A549 (cell line): ENCODE measurements at regions not wholly inside any gene's neighbourhood (a gene's known extent, or its start where the extent isn't known, plus 50 kb on each side); places are given as distances from the start of the nearest gene placed in this dataset.

Source experiments
- ATAC-seq, 2 experiments: fragments of 200-7000 bp in 1 of 2; fragments of >200 bp in 1 of 2; cut with Nextera tagmentation in 1 of 2; cut with Tn5 transposase in 1 of 2; 3 replicates each; pipeline versions ENCODE4 v1.8.0 to v1.9.1; 2018 to 2020; ENCODE audit warnings: mild to moderate bottlenecking in 1 of 2, moderate library complexity in 1 of 2
- CTCF ChIA-PET: fragments of 300-600 bp; sonication (Branson Sonifier 250); formaldehyde crosslinking; extraction: SDS; loops from one replicate; lab custom pipeline; 2021; ENCODE audit warnings: antibody characterized with exemption, inconsistent platforms; lab: Yijun Ruan, JAX
- POLR2A ChIA-PET: fragments of 350-600 bp; formaldehyde crosslinking; extraction: SDS; loops from one replicate; lab custom pipeline; 2021; ENCODE audit warnings: antibody characterized with exemption, inconsistent platforms; lab: Yijun Ruan, JAX
- DNase-seq, 2 experiments: peaks; one replicate each; pipeline versions ENCODE4 v3.0.0 to v3.0.0-alpha.2; 2011 to 2016; ENCODE audit warnings: low read depth in 1 of 2, low spot score in 1 of 2
- FAIRE-seq: peaks from 2 replicates; lab custom pipeline; 2011; peaks lifted over from hg19 to GRCh38; lab: Jason Lieb, UNC
- H3K27ac ChIP-seq, 2 experiments: fragments of >200 bp; sonication (Bioruptor Twin); formaldehyde crosslinking; 3 replicates each; pipeline ENCODE4 v1.5.1; 2016 to 2017
- H3K4me1 ChIP-seq: fragments of >200 bp; sonication (Bioruptor Twin); formaldehyde crosslinking; 3 replicates; pipeline ENCODE4 v1.6.1; 2016
- H3K4me2 ChIP-seq: fragments of >200 bp; sonication (Bioruptor Twin); formaldehyde crosslinking; 3 replicates; pipeline ENCODE4 v1.6.1; 2016
- H3K4me3 ChIP-seq: fragments of >200 bp; sonication (Bioruptor Twin); formaldehyde crosslinking; 3 replicates; pipeline ENCODE4 v1.5.1; 2016
- H3K9me3 ChIP-seq: fragments of >200 bp; sonication (Bioruptor Twin); formaldehyde crosslinking; 3 replicates; pipeline ENCODE4 v1.6.1; 2016
- CBX2 ChIP-seq: fragments of 200-600 bp; sonication (generic); IDR thresholded peaks from 2 replicates; pipeline ENCODE4 v1.6.1; 2016; ENCODE audit warnings: low read depth, mild to moderate bottlenecking, borderline replicate concordance
- CEBPB ChIP-seq, 2 experiments: fragments of >200 bp in 1 of 2; sonication (Bioruptor Twin) in 1 of 2; formaldehyde crosslinking in 1 of 2; IDR thresholded peaks; 2 replicates each; pipeline ENCODE4 v1.6.1; 2012 to 2016
- CHD2 ChIP-seq: fragments of 150-350 bp; IDR thresholded peaks from 2 replicates; pipeline ENCODE4 v1.6.1; 2014; ENCODE audit warnings: low read length; ENCODE audit not compliant: partially characterized antibody
- E2F6 ChIP-seq: IDR thresholded peaks from 2 replicates; pipeline ENCODE4 v1.6.1; 2012; ENCODE audit warnings: low read depth, borderline replicate concordance
- EHMT2 ChIP-seq: fragments of 200-600 bp; sonication (generic); IDR thresholded peaks from 2 replicates; pipeline ENCODE4 v1.6.1; 2016; ENCODE audit warnings: antibody characterized with exemption, low read depth, mild to moderate bottlenecking, moderate library complexity
- GATA3 ChIP-seq: IDR thresholded peaks from 2 replicates; pipeline ENCODE4 v1.6.1; 2012; ENCODE audit warnings: borderline replicate concordance
- HDAC2 ChIP-seq: fragments of 200-600 bp; sonication (generic); IDR thresholded peaks from 2 replicates; pipeline ENCODE4 v1.6.1; 2016
- HEYL ChIP-seq: fragments of 250-450 bp; sonication (Bioruptor Pico); IDR thresholded peaks from 2 replicates; pipeline ENCODE4 v1.8.0; 2021; ENCODE audit warnings: mild to moderate bottlenecking, moderate library complexity
- JUNB ChIP-seq: fragments of >200 bp; sonication (Bioruptor Twin); formaldehyde crosslinking; IDR thresholded peaks from 2 replicates; pipeline ENCODE4 v1.6.1; 2016
- MAZ ChIP-seq: fragments of 150-350 bp; IDR thresholded peaks from 2 replicates; pipeline ENCODE4 v1.6.1; 2014; ENCODE audit warnings: antibody characterized with exemption, low read depth, low read length, borderline replicate concordance
- NFE2L2 ChIP-seq: fragments of 150-350 bp; conservative IDR thresholded peaks from 2 replicates; pipeline ENCODE4 v1.6.1; 2014; ENCODE audit warnings: low read length
- NPAS2 ChIP-seq: fragments of 250-450 bp; sonication (Bioruptor Pico); IDR thresholded peaks from 2 replicates; pipeline ENCODE4 v1.8.0; 2022; ENCODE audit warnings: mild to moderate bottlenecking, moderate library complexity, borderline replicate concordance
- NR3C1 ChIP-seq: fragments of >200 bp; sonication (Bioruptor Twin); formaldehyde crosslinking; IDR thresholded peaks from 3 replicates; pipeline ENCODE4 v1.6.1; 2017
- RCOR1 ChIP-seq: fragments of 150-350 bp; IDR thresholded peaks from 2 replicates; pipeline ENCODE4 v1.6.1; 2014; ENCODE audit warnings: antibody characterized with exemption, low read length, low read depth
- RNF2 ChIP-seq: fragments of 200-600 bp; sonication (generic); IDR thresholded peaks from 2 replicates; pipeline ENCODE4 v1.6.1; 2016; ENCODE audit warnings: low read depth, mild to moderate bottlenecking, antibody characterized with exemption, moderate library complexity, borderline replicate concordance
- SMC3 ChIP-seq: fragments of >200 bp; sonication (Bioruptor Twin); formaldehyde crosslinking; IDR thresholded peaks from 3 replicates; pipeline ENCODE4 v1.6.1; 2018; ENCODE audit warnings: inconsistent platforms
- SREBF2 ChIP-seq: fragments of 450-650 bp; IDR thresholded peaks from 2 replicates; pipeline ENCODE4 v1.6.1; 2014; ENCODE audit warnings: mild to moderate bottlenecking, moderate library complexity
- TFCP2L1 ChIP-seq: fragments of 250-450 bp; sonication (Bioruptor Pico); IDR thresholded peaks from 2 replicates; pipeline ENCODE4 v1.5.0; 2021; ENCODE audit warnings: mild to moderate bottlenecking
- USF2 ChIP-seq: fragments of 450-650 bp; IDR thresholded peaks from 2 replicates; pipeline ENCODE4 v1.6.1; 2014; ENCODE audit warnings: antibody characterized with exemption
- ZC3H11A ChIP-seq: fragments of 450-650 bp; IDR thresholded peaks from 2 replicates; pipeline ENCODE4 v1.6.1; 2014; ENCODE audit warnings: antibody characterized with exemption, mild to moderate bottlenecking
- WGBS: methylation state at CpG from one replicate; pipeline ENCODE4 v1.1.6; 2017; ENCODE audit errors: missing lambda C conversion rate; 5-methylcytosine and 5-hydroxymethylcytosine counted together
- TF ChIP-seq, protein P1 (sequence below): fragments of 250-450 bp; sonication (Bioruptor Pico); IDR thresholded peaks from 2 replicates; pipeline ENCODE4 v1.5.0; 2020; ENCODE audit warnings: low read depth, mild to moderate bottlenecking, moderate library complexity

DNA sequence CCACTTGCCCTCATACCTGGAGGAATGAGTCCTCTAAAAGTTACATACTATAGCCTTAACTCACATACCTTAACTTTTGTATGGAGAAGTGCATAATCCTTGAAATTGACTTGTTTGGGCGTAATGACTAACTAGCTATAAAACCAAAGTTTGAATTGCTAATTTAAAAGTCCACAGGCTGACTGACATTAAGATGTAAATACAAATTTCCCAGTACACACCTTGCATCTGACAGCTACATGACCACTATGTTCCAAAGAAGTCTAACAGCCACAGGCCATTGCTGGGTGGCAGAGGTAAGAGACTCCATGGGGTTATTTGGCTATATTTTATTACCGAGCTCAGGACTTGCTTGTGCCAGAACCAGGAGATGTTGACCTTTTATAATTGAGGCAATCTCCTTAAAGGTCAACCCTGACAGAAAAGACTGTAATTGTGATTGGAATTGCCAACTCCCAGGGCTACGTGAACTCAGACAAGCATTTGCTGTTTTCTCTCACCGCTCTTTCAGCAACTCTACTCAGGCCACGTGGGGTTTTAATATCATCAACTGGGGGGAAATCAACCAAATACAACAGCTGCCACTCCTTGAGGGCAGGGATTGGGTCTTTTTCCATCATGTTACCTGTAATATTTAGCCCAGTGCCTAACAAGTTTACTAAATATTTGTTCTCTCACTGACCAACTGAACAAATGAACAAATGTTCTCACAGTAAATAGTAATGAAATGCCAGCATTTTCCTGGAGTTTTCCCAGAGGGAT lies 139.9 kb downstream of the SEMA6D start:
- no peak for ATAC-seq
- 13% methylated on average over 5 of the region's 5 CpGs for WGBS
- H3K4me1 ChIP-seq = no peaks in the 10 kb centered on the region
- H3K27ac ChIP-seq = no peak overlapping the region
- no peak overlapping the region for H3K4me2 ChIP-seq
- no peak for FAIRE-seq
- ChIA-PET POLR2A (no interaction called here), CTCF (no interaction called here)
- H3K9me3 ChIP-seq = no peaks in the 10 kb centered on the region
- TF ChIP-seq SMC3 (no peak), EHMT2 (no peak), CHD2 (no peak), CEBPB (IDR thresholded peaks at IDR 0.05) (no peak), HDAC2 (no peak), NFE2L2 (no peak), USF2 (no peak)
- no peak for DNase-seq
- no peak overlapping the region for H3K4me3 ChIP-seq

GRCh38 chr15:47857776-47858167 lies 140.5 kb downstream of the SEMA6D start:
- 3% methylated on average over 3 of the region's 3 CpGs for WGBS
- TF ChIP-seq, protein P1, sequence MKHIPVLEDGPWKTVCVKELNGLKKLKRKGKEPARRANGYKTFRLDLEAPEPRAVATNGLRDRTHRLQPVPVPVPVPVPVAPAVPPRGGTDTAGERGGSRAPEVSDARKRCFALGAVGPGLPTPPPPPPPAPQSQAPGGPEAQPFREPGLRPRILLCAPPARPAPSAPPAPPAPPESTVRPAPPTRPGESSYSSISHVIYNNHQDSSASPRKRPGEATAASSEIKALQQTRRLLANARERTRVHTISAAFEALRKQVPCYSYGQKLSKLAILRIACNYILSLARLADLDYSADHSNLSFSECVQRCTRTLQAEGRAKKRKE (CRISPR knock-in tag) = no peak
- TF ChIP-seq JUNB = no peak
- TF ChIP-seq NPAS2 (CRISPR knock-in tag) = no peak
- TF ChIP-seq TFCP2L1 (CRISPR knock-in tag) = no peak
- no peak for TF ChIP-seq E2F6
- no peak for TF ChIP-seq CBX2
- TF ChIP-seq SREBF2 = no peak
- TF ChIP-seq HDAC2 = no peak
- TF ChIP-seq NR3C1 = no peak
- TF ChIP-seq MAZ = no peak
- TF ChIP-seq GATA3 = no peak
- TF ChIP-seq RCOR1 = no peak
- TF ChIP-seq USF2 = no peak
- no peak for TF ChIP-seq HEYL (CRISPR knock-in tag)
- TF ChIP-seq ZC3H11A = no peak
- no peak for TF ChIP-seq RNF2
- Histone ChIP-seq H3K4me2 (no peak overlapping the region), H3K27ac (no peak overlapping the region), H3K4me3 (no peak overlapping the region), H3K4me1 (no peaks in the 10 kb centered on the region), H3K9me3 (no peaks in the 10 kb centered on the region)
- ChIA-PET POLR2A (no interaction called here), CTCF (no interaction called here)
- ATAC-seq (no peak), DNase-seq (no peak), FAIRE-seq (no peak)
